HT1080 (cell line): ENCODE measurements at regions not wholly inside any gene's neighbourhood (a gene's known extent, or its start where the extent isn't known, plus 50 kb on each side); places are given as distances from the start of the nearest gene placed in this dataset.
"Not testable (repeated sequence)": the region's sequence is repeated elsewhere in the genome, so short reads cannot be mapped to it uniquely, and the experiment has no call there.

ENCODE experiments used
- DNase-seq: peaks from one replicate; pipeline ENCODE4 v3.0.0-alpha.2; 2015; ENCODE audit warnings: low read depth

DNA sequence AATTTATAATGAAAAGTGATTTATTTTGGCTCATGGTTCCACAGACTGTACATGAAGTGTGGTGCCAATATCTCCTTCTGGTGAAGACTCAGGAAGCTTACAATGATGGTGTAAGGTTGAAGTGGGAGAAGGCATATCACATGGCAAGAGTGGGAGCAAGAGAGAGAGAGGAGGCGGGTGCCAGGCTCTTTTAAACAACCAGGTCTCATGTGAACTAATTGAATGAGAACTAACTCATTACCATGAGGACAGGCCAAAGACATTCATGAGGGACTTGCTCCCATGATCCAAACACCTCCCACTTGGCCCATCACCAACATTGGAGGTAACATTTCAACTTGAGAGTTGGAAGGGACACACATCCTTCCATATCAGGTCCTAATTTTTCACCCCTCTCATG, 155.2 kb downstream of the SLC38A4 start:
- no peak for DNase-seq

DNA sequence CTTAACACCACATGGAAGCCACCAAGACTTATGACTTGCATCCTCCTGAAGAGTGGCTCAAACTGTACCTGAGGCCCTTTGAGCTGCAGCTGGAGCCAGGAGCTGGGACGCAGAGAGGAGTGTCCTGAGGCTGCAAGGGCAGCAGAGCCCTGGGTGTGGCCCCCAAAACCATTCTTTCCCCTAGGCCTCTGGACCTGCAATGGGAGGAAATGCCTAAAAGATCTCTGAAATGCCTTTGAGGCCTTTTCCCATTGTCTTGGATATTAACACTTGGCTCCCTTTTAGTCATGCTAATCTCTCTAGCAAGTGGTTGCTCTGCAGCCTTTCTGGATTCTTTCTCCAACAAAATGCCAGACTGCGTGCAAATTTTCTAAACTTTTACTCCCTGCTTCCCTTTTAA, 156.1 kb downstream of the SLC38A4 start:
- no peak for DNase-seq

DNA sequence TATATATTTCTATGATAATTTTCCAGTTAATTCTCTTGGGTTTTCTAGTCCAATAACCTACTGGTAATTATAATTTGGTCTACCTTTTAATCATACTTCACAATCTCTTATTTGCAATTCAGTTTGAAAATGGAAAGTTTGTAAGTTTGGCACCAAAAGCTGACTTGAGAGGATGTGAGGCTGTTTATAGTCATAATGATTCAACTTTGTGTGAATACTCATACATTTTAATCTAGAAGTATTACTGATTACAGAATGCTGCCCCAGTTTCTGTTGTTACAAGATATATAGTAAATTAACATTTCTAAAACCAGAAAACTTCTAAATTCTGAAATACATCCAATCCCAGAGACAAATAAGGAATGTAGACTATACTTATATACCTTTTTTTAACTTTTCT, 158.2 kb downstream of the SLC38A4 start:
- peak; percentile 18 for DNase-seq

DNA sequence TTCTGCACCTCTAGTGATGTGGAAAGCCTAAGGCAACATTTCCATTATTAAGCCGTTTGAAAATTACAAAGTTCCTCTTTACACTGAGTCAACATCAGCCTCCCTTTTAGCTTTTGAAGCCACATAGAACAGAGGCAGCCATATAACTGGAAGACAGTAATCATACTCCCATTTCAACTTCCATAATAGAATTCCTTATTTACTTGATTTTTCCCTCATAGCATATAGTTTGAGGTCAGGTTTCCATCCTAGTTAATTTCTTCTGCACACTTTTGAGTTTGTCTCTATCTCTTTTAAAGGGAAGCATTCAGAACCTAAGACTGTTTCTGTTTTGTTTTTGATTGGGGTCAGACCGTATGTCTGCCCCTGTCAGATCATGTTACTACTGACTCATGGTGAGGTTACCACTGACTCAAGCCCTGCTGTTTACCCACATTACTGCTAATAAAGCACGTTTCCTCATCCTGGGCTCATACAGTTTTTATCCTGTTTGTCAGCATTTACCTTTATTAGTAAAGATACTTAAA, 161.0 kb downstream of the SLC38A4 start:
- DNase-seq: peak; percentile 93

DNA sequence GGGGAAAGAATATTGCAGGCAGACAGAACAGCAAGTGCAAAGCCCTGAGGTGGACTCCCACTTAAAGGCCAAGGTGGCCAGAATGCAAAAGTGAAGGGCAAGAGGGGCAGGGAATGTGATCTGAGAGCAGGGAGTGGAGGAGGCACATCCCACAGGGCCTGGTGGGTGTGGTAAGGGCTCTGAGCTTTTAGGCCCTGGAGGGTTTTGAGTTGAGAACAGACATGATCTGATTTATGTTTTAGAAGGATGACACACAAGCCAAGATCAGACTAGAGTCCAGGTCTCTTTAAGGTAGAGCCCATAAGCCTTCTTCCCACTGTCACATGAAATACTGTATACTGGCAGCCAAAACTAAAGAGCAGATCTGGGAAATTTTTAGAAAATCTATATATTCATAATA, 162.5 kb downstream of the SLC38A4 start:
- no peak for DNase-seq

DNA sequence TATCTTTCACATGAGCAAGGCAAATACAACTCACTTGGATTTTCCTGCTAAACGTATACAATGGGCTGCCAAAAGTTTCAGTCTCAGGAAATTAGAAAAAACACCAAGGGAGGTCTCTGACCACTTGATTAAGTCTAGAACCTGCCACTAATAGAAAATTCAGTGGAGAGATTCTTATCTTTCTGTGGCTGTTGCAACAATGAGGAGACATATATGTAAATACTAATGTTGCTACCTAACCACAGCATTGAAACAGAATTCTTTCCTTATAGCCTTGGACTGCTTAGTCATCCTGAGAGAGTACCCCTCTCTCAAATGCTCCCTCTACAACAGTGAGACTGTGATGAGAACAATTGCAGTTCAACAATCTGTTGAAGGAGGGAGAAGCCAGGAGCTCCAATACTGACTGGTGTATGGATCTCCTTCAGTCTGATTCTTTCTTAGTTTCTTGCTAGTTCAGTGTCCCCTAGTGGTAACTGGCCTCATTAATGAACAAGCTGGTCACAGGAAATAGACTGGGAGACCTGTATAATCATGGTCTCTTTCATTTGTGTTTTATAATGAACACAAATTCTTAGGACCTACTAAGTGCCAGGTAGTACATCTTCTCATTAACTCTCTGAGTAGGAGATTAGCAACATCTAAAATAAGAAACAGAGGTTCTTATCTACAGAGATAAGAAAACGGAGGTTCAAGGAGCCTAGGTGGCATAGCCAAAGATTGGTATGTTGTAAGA, 164.5 kb downstream of the SLC38A4 start:
- peak; percentile 82 for DNase-seq

DNA sequence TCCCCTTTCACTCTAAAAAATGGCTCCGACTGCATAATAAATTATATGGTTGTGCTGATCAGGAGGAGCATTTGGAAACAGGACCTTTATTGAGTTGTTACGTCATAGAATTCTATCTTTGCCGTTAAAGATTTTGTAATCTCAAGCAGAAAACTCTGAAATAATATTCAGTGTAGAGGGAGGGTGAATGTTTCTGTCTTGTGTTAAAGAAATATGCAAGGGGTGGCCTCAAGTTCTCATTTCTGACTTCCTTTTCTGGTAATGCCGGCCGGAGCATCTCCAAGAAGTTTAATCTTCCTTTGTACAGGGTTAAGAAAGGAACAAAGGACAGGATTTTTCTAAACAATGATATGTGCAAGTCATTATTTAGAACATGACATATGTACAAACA, 165.1 kb downstream of the SLC38A4 start:
- no peak for DNase-seq

DNA sequence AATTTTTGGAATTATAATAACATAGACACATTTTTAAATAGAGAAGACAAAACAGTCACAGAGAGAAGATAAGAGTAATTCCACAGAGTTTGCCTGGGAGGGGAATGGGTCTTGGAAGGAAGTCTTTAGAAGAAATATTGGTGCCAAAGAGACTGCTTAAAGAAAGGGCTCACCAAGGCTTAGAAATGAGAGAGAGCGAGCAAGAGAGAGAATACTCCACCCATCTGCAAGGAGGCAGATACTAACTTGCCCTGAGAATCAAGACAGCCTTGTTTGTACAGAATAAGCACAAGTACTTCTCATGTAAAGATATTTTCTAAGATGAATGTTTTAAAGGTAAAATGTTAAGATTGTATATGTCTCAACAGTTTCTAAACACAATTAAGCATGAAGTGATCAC, 165.5 kb downstream of the SLC38A4 start:
- DNase-seq: no peak

DNA sequence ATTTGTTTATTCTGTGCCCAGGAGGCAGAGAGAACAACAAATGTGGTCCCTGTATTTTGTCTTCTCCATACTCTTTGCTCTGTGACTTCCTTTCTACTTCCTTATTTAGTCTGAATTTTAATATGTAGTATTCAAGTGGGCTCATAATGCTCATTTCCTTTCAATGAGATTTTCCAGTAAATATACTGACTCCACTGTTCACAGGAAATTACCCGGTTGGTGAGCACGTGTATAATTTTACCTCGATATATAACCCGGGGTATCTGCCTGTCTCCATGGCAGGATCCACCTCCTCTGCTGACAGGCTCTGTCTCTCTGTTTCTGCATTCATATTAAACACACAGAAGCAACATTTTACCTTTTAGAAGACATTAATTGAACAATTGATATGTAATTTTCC, 166.0 kb downstream of the SLC38A4 start:
- DNase-seq: no peak

DNA sequence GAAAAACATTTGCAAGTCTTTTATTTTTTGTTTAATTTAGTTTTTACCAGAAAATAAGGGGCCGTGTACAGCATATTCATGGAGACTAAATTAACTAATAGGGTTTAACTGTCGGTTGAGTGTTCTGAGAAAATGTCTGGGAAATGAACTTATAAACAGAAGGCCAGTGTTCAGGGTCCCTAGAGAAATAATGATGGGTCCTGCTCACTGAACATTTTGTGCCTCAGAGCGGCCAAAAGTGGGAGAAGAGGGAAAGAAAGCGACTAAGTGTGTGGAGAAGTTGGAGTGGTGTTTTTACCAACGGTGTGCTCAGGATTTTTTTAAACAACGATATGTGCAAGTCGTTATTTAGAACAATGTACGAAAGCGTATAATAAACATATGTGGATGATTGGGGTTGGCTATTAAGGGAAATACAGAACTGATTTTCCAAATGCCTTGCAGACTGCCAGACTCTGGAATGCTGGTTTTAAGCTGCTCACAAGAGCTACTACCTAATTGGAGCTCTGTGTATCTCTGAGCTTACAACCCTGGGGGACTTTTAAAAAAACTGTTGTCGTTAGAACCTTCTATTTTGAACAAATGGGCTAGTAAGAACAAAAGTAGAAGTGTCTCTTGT, 166.7 kb downstream of the SLC38A4 start:
- no peak for DNase-seq

DNA sequence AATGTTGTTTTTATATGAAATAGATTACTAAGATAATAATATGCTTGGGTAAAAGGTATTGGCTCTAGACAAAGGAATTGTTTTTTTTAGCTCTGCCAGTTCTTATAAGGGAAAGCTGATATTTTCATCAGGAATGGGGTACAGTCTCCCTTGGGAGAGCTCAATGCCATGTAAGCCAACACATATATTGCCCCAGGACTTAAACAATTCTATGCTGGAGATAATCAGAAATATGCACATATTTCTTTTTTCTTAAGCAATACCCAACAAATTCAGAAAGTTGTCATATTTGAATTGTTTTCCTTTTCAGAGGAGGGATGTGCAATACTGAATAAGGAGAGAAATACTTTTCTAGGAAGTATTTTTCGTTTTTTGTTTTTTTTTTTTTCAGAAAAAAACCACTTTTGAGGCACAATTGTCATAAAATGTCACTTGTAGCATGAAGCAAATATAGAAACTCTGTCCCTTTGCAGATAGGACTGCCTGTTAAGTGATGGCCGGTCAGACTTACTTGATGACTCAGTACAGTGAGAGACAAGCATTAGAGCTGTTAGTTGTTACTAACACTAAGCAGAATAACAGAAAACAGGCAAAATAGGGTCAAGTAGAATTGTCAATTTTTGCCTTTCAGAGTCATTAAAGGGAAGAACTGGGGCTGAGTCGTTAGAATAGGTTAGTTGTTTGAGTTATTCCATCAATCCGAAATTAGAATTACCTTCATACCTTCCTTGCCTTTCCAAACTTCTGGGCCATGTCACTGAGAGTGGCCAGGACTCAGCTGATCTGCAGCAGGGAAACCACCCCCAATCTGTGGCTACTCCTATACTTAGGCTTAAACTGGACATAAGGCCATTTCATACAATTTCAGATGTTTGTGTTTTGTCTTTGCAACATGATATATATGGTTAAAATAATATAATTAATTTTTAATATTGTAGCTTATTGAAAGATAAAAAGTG, 168.1 kb downstream of the SLC38A4 start:
- DNase-seq: no peak

DNA sequence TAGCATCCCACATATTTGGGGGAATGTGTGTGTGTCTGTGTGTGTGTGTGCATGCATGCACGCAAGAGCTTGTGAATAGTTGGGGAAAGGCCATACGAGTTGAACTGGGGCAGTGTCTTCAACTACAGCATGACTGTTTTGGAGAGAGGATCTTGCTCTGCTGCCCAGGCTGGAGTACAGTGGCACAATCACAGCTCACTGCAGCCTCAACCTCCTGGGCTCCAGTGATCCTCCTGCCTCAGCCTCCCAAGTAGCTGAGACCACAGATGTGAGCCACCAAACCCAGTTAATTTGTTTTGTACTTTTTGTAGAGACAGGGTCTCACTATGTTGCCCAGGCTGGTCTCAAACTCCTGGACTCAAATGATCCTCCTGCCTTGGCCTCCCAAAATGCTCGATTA, 169.8 kb downstream of the SLC38A4 start:
- DNase-seq: not testable (repeated sequence)

DNA sequence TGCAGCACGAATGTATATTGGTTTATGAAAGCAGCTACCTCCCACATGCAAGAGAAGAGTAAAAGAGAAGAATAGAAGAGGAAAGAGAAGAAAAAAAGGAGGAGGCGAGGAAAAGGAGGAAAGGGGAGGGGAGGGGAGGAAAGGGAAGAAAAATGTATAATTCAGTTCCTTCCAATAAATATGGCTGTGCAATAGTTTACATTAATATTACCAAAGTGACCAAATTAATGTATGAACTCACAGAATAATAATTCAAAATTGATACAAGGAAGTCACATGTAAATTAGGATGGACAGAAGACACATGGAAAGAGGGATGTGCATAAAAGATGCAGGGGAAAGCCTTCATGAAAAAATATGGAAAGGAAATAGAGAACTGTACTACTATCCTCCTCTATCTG, 172.5 kb downstream of the SLC38A4 start:
- no peak for DNase-seq

DNA sequence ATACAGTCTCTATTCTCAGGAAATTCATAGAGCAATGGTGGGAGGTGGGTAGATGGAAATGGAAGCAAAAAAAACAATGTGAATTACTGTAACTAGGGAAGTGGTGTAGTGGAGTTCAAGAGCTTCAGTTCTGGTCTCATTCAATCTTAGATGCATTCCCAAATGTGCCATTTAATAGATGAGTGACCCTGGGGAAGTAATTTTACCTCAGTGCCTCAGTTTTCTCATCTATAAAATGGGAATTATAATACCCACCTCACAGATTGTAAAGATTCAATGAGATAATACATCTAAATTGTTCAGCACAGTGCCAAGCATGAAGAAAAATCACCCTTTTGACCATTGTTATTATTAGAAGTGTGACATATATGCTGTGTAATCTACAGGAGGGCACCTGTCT, 173.1 kb downstream of the SLC38A4 start:
- no peak for DNase-seq

DNA sequence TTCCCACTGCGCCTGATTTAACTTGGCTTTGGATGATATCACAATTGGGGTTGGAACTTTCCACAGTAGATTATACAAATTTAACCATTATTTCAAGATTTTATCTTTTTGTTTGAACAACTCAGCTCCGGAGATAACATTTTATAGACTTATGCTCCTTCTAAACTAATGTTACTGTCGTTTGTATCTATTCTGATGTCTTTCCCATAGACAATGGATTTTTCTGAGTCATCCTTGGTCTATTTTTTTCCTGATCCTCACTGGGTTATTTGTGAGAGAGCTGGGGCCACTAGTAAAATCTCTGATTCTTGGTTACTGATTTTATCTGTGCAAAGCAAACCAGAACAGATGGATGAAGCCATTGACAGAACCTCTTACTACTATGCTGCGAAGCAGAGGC, 175.1 kb downstream of the SLC38A4 start:
- DNase-seq: no peak

DNA sequence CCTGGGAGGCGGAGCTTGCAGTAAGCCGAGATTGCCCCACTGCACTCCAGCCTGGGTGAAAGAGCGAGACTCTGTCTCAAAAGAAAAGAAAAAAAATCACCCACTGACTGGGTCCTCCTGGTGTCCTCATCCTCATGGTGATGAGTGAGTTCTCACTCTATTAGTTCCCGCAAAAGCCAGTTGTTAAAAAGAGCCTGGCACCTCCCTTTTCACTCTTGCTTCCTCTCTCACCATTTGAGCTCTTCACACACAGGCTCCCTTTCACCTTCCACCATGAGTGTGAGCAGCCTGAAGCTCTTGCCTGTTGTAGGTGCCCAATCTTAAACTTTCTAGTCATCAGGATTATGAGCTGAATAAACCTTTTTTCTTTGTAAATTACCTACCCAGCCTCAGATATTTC, 176.4 kb downstream of the SLC38A4 start:
- no peak for DNase-seq

DNA sequence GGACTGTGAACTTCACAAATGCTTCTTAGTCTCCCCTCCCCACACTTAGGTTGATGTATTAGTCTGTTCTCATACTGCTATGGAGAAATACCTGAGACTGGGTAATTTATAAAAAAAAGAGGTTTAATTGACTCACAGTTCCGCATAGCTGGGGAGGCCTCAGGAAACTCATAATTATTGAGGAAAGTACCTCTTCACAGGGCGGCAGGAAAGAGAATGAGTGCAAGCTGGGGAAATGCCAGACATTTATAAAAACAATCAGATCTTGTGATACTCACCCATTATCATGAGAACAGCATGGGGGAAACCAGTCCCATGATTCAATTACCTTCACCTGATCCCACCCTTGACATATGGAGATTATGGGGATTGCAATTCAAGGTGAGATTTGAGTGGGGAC, 178.8 kb downstream of the SLC38A4 start:
- DNase-seq: no peak

DNA sequence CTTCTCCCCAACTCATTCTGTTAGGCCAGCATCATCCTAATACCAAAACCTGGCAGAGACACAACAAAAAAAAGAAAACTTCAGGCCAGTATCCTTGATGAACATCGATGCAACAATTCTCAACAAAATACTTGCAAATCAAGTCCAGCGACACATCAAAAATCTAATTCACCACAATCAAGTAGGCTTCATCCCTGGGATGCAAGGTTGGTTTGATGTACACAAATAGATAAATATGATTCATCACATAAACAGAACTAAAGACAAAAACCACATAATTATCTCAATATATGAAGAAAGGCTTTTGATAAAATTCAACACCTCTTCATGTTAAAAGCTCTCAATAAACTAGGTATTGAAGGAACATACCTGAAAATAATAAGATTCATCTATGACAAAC, 184.1 kb downstream of the SLC38A4 start:
- not testable (repeated sequence) for DNase-seq

DNA sequence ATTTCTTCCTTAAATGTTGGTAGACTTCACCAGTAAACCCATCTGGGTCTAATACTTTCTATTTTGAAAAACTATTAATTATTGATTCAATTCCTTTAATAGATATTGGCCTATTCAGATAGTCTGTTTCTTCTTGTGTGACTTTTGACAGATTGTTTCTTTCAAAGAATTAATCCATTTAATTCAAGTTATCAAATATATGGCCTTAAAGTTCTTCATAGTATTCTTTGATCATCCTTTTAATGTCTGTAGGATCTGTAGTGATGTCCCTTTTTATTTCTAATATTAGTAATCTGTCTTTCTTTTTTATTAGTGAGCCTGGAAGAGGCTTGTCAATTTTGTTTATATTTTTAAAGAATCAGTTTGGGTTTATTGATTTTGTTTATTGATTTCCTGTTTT, 190.0 kb downstream of the SLC38A4 start:
- DNase-seq: no peak

DNA sequence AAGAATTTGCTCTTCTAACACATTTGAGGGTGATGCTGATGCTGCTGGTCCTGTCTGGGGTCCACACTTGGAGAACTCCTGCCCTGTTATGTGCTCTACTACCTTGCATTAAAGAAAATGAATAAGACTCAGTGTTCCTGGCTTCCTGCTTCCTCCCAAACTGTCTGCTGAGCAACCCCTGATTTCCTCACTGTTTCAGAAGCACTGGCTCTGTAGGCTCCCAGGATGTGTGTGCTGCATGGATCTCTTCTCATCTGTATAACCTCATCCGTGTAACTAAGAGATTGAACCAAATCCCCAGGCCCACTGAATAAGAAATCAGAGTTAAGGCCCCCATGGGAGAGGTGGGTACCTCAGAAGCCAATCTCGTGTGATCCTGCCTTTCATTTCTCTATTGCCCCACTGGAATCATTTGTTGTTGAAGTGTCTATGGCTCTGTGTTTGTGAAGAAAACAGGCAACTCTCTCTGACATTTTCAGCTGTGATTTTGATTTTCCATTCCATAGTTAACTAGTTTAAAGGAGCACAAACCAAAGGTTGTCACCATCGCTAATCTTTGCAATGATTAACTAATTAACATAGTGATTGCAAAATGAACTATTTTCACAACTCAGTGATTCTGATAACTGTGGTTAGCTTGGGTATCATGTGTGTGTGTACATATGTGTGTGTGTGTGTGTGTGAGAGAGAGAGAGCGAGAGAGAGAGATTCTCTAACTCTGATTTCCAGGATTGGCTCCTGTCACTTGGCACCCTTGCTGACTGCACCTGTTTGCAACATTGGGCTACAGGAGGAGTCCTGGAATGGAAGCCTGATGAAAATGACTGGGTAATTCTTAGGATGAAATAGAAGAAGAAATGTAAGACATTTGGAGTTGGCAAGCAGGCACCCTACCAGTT, 196.2 kb downstream of the SLC38A4 start:
- DNase-seq: no peak

DNA sequence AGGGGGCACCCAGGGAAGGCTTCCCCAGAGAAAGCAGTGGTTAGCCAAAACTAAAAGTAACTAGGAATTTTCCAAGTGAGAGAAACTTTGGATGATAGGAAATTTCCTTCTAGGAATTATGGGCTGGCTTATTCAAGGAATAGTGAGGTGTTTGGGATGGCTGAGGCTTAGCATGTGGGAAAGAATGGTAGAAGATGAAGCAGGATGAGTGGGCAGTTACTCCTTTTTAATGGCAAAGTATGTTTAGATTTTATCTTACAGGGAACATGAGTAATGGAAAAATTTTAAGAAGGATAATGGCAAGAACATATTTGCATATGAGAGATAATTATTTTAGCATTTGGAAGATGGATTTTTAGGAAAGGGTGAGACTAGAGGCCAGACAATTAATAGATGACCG, 197.6 kb downstream of the SLC38A4 start:
- DNase-seq: no peak
